ENCODE measurements at regions not wholly inside any gene's neighbourhood (a gene's known extent, or its start where the extent isn't known, plus 50 kb on each side); places are given as distances from the start of the nearest gene placed in this dataset.
A peak's percentile ranks its signal among the peaks of the same experiment; 100 is the strongest.

DNA sequence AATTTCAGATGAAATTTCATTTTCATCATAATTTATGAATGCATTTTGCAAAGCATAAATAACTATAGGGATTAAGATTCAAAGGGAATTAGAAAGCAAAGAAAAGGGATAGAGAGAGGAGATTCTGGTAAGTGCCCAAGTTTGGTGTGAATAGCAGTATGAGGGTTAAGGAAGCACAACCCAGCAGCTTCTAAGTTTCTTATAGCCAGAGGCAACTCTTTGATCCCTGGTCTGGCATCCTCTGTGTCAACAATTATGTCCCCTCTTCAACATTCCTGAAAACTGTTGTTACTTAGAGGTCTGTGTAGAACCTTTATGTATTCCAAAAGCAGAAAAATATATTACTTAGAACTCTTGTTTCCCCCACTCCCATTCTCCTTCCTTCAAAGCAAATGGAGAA, 171.6 kb upstream of the SATB2 start:
- no peak for DNase-seq (ENCODE audit: low read depth in 2 of 2)

DNA sequence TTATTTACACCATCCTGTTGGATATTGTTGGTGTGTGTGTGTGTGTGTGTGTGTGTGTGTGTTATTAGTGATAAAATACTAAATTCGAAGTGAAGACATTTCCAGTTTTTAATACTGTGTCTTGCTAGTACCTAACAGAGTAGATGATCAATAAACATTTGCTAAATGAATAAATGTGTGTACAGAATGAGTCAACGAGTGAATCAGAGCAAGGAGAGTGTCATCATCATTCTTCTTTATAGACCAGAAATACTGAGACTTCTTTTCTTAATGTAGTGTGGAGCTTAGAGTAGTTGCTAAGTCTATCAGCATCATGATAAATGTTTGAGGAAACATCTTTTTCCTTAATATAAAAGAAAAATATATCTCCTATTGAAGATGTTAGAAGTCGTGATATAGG, 169.7 kb upstream of the SATB2 start:
- DNase-seq (ENCODE audit: low read depth in 2 of 2): no peak

GRCh38 chr2:199624958-199625357, 167.2 kb upstream of the SATB2 start:
- no peak for DNase-seq (ENCODE audit: low read depth in 2 of 2)

DNA sequence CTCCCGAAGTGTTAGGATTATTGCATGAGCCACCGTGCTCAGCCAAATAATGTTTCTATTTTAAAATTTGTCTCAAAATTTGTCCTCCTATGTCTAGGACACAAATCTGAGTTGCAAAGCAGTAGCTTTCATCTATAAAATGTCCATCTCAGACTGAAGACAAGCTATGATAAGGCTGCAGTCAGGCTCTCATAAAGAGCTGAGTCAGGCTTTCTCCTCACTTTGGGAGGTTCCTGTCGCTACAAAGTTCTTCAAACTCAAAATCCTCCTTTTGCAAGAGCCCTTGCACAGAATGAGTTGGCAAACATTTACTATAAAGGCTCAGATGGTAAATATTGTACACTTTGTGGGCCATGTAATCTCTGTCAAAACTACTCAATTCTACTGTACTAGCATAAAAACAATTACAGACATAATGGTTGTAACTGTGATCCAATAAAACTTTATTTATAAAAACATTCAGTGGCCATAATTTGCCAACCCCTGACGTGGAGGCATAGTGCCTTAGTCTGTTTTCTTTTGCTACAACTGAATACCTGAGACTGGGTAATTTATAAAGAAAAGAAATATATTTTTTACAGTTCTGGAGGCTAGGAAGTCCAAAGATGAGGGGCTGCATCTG, 154.9 kb upstream of the SATB2 start:
- no peak for DNase-seq (ENCODE audit: low read depth in 2 of 2)

GRCh38 chr2:199607914-199608313, 150.2 kb upstream of the SATB2 start:
- DNase-seq (ENCODE audit: low read depth in 2 of 2): no peak

DNA sequence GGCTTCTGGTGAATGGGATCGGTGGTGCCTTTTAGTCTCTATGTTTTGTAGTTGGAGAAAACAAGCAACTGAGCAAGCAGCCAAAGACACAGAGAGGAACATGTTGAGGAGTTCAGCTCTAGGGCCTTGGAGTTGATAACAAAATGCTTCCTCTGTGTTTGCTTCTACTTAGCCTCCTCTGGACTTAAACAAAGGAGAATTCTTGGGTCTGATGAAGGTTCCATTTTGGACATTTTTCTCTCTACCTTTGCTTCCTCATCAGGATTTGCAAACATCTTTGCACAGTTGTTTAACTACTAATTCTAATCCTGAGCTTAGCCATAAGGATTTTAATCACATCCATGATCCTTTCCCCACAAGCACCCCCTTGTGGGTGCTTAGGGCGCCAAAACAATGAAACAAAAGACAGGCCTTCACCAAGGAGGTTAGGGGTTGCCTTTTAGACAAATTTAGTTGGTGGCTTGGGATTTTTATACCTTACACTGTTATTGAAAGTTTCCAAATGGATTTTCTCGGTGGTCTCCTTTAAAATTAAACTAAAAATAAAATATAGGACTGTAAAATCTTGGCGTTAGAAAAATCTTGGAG, 148.5 kb upstream of the SATB2 start:
- DNase-seq (ENCODE audit: low read depth in 2 of 2): no peak

GRCh38 chr2:199603721-199604291, 146.1 kb upstream of the SATB2 start:
- no peak for DNase-seq (ENCODE audit: low read depth in 2 of 2)

DNA sequence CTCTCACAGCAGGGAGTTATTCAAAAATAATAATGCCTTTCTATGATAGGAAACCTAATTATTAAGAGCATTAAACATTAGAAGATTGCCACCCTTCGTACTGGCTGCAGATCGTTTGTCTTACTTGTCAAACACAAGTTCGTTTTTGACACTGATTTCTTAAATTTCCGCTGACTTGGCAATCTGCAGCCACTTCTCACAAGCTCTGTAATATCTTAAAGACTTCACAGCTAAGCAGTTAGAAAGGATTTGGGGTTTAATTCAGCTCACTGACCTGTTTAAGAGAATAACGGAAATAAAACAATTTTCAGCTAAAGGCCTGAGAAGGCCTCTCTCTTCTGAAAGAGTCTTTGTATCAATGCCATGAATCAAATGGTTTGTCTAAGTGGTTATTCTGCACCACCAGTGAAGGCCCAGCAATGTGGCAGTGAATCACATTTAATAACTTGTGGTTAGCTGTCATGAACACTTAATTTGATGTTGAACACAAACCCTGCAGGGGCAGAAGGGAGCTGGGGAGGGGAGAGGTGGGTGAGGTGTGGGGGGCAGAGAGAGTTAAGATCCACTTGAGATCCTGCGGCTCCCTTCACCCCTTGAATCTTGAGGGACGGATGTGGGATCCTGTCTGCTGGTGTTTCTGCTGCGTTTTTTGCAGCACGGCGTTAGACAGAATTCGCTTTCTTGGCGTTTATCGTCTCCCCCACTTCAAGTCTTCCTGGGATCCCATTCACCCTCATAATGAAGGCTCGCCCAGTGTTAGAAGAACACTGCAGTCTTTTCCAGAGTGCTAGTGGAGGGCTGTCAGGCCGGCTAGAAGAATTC, 145.4 kb upstream of the SATB2 start:
- DNase-seq (ENCODE audit: low read depth in 2 of 2): no peak

DNA sequence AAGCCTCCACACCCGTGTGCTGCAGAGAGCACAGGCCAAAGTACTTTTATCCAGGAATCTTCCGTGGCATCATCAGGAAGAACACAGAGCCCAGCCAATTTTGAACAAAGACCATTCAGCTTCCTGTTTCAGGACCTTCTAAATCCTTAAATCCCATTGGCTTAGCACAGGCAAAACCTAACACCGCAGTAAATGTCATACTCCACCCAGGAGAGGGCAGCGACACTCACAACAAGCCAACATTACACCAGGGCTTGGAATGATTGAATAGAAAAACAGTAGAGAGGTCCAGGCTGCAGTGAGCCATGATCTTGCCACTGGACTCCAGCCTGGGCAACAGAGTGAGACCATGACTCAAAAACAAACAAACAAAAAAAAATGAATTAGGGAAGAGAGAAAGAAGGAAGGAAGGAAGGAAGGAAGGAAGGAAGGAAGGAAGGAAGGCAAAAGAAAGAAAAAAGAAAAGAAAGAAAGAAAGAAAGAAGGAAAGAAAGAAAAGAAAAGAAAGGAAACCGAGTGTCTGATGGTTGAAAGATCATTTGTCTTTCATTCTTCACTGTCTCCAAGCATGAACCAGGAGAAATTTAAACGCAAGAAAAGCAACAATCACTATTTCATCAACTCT, 144.6 kb upstream of the SATB2 start:
- no peak for DNase-seq (ENCODE audit: low read depth in 2 of 2)

GRCh38 chr2:199596549-199596948, 138.8 kb upstream of the SATB2 start:
- peak in 1 of 2 donors; percentile 5 for DNase-seq (ENCODE audit: low read depth in 2 of 2)

DNA sequence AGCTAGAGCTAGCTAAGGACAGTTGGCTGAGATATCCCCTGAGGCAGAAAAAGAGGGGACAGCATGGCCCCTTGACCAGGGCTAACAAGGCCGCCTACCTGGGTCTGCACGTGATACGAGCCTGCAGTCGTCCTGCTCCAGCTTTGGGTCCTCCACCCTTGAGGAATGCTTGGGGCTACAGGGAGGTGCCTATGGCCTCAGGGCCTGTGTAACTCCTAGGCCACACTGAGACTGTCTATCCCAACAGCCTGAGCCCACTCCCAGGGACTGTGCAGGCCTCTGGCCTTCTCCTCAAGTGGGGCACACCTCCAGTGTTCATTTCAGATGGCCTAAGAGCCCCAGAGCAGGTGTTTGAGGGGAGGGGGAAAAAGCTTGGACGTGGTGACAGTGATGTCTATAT, 136.7 kb upstream of the SATB2 start:
- DNase-seq (ENCODE audit: low read depth in 2 of 2): no peak

DNA sequence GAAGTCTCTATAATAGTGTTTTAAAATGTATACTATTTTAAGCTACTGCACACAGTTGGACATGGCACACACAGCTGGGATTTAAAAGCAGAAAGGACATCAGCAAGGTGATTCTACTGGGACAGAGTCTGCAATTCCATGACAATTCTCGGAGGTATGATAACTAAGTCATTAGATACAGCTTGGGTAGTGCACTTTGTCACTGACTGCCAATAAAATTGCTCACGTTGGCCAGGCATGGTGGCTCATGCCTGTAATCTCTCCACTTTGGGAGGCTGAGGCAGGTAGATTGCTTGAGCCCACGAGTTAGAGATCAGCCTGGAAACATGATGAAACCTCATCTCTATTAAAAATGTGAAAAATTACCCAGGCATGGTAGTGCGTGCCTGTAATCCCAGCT, 134.1 kb upstream of the SATB2 start:
- no peak for DNase-seq (ENCODE audit: low read depth in 2 of 2)

- no peak for DNase-seq (ENCODE audit: low read depth in 2 of 2)
Observed at GRCh38 chr2:199590321-199591203, 132.8 kb upstream of the SATB2 start.

DNA sequence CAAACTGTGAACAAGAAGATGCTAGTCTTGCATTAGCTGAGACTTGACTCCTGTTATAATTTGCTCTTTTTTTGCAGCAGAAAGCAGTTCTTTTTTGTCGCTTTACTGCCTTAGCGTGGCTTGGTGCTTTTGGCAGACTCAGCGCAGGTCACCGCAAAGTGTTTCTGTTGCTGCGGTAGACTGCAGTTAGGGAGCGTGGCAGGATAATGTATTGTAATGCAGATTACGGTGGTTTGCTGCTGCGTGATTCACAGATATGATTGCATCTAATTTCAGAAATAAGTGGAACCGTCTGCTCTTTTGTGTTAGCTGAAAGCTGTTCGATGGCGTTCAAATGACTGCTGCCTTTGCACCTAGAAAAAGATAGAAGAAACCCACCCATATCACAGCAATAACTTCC, 131.6 kb upstream of the SATB2 start:
- no peak for DNase-seq (ENCODE audit: low read depth in 2 of 2)

DNA sequence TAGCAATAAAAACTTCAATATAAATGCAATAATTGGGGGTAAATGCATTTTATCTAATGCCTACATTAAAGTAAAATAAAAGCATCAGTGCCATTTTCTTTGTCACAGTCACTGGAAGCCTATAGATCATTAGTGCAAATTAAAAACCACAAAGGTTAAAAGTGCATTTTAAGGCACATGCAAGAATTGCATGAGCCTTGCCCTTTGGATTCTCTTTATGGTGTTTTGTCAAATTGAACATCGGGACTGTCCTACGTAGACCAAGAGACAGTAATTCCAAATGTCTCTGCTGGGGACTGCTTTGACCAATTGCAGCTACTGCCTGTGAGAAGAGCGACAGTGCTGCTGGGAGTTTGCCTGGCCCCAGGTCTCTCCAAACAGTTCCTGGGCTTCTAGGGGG, 130.3 kb upstream of the SATB2 start:
- DNase-seq (ENCODE audit: low read depth in 2 of 2): no peak

- no peak for DNase-seq (ENCODE audit: low read depth in 2 of 2)
Observed at GRCh38 chr2:199586646-199587045, 128.9 kb upstream of the SATB2 start.

DNA sequence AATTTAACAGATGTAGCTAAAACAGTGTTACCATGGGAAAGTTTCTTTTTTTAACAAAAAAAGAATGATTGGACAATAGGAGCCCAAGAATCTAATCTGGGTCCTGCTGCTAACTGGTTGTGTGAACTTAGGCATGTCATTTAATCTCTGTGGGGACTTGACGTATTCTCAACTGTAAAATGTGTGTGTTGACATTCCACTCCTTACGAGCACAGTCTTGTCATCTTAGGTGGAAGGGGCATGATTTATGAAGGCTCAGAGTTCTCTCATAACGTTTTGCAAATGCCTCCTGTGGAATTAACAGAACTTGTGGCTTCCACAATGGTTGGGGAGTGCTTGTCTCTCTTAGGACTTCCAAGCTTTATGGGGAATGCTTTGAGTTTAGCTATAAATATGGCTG, 125.9 kb upstream of the SATB2 start:
- DNase-seq (ENCODE audit: low read depth in 2 of 2): no peak

- peak in 1 of 2 donors; percentile 1 for DNase-seq (ENCODE audit: low read depth in 2 of 2)
Observed at GRCh38 chr2:199581935-199582360, 124.2 kb upstream of the SATB2 start.

- DNase-seq (ENCODE audit: low read depth in 2 of 2): no peak
Observed at GRCh38 chr2:199581408-199581807, 123.7 kb upstream of the SATB2 start.

DNA sequence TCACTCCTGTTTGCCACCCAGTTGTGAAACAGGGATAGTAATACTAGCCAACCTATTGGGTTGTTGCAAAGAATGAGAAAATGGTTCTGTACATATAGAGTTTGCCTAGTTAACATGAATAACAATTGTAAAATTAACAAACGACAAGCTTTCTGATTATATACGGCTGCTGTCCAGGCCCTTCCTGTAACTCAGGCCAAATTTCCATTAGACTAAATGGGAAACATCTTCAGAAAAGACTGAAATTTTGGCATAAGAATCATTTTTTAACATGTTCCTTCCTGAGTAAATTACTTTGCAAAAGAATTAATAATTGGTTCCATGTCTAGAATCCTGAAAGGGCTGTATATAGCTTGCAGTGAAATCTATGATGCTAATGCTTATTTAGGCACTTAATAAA, 117.7 kb upstream of the SATB2 start:
- no peak for DNase-seq (ENCODE audit: low read depth in 2 of 2)

GRCh38 chr2:199572571-199572970, 114.8 kb upstream of the SATB2 start:
- DNase-seq (ENCODE audit: low read depth in 2 of 2): no peak

All from dermis microvascular lymphatic vessel endothelial cell (primary cell).